K562 (cell line): ENCODE measurements at regions not wholly inside any gene's neighbourhood (a gene's known extent, or its start where the extent isn't known, plus 50 kb on each side); places are given as distances from the start of the nearest gene placed in this dataset.

Experiments
- ATAC-seq: fragments of 200-7000 bp; cut with Tn5 transposase; 3 replicates; pipeline ENCODE4 v1.9.1; 2020; ENCODE audit warnings: moderate library complexity
- BruUV-seq: library from RNA; stranded (reverse); fragments of 400-500 nt; replicated peaks from 2 replicates; lab custom pipeline; 2021; lab: Mats Ljungman, UMichigan
- CTCF ChIA-PET: fragments of 300-600 bp; formaldehyde crosslinking; extraction: SDS; loops from one replicate; lab custom pipeline; 2021; ENCODE audit warnings: low intra/inter-chr PET ratio; lab: Yijun Ruan, JAX
- POLR2A ChIA-PET: fragments of 300-600, 350-650 bp; sonication (Branson Sonifier 250); formaldehyde crosslinking; extraction: SDS; loops from one replicate; lab custom pipeline; 2021; ENCODE audit warnings: antibody characterized with exemption, inconsistent platforms; lab: Yijun Ruan, JAX
- DNase-seq, 4 experiments: peaks; one replicate each; pipeline versions ENCODE4 v3.0.0 to v3.0.0-alpha.2; 2011 to 2018; ENCODE audit warnings: low spot score in 3 of 4, mixed read lengths in 3 of 4; ENCODE audit errors: extremely low read depth in 1 of 4
- FAIRE-seq: peaks from 2 replicates; lab custom pipeline; 2011; peaks lifted over from hg19 to GRCh38; lab: Jason Lieb, UNC
- H2AFZ ChIP-seq: 2 replicates; pipeline ENCODE4 v1.6.0; 2011; ENCODE audit warnings: low read depth, low read length, control low read depth, inconsistent platforms
- H3K27ac ChIP-seq: fragments of 200-600 bp; 3 replicates; pipeline ENCODE4 v1.8.0; 2011; ENCODE audit warnings: low read depth, mild to moderate bottlenecking, control low read depth, inconsistent platforms, low read length, moderate library complexity, mixed read lengths; ENCODE audit errors: extremely low read depth
- H3K27me3 ChIP-seq, 2 experiments: fragments of 300-600 bp in 1 of 2; 2 replicates in 1 of 2; 3 replicates in 1 of 2; pipeline versions ENCODE4 v1.6.0 to v1.8.0; 2011; ENCODE audit warnings: inconsistent platforms in 2 of 2, low read length in 2 of 2, mild to moderate bottlenecking in 1 of 2, mixed read lengths in 1 of 2, moderate library complexity in 1 of 2; ENCODE audit not compliant: control insufficient read depth in 2 of 2, insufficient read depth in 2 of 2
- H3K36me3 ChIP-seq: fragments of 300-600 bp; 3 replicates; pipeline ENCODE4 v1.8.0; 2011; ENCODE audit warnings: mild to moderate bottlenecking, low read length, inconsistent platforms; ENCODE audit not compliant: control insufficient read depth, insufficient read depth
- H3K4me1 ChIP-seq, 2 experiments: fragments of 200-600 bp in 1 of 2; replicated peaks in 1 of 2; 2 replicates in 1 of 2; 3 replicates in 1 of 2; pipeline versions ENCODE4 v1.5.1 to v1.8.0; 2011; ENCODE audit warnings: inconsistent platforms in 2 of 2, low read length in 2 of 2, mild to moderate bottlenecking in 1 of 2, mixed read lengths in 1 of 2, moderate library complexity in 1 of 2; ENCODE audit not compliant: control insufficient read depth in 2 of 2, insufficient read depth in 2 of 2
- H3K4me2 ChIP-seq: 2 replicates; pipeline ENCODE4 v1.6.1; 2011; ENCODE audit warnings: low read length, control low read depth, inconsistent platforms, mixed read lengths; ENCODE audit not compliant: insufficient read depth
- H3K4me3 ChIP-seq: fragments of 200-600 bp; sonication (generic), shearing (Covaris generic); 2 replicates; pipeline ENCODE4 v1.5.1; 2016; ENCODE audit warnings: control low read depth, inconsistent platforms
- H3K79me2 ChIP-seq: fragments of 200-600 bp; 3 replicates; pipeline ENCODE4 v1.8.0; 2011; ENCODE audit warnings: low read length, inconsistent platforms; ENCODE audit not compliant: control insufficient read depth, insufficient read depth
- H3K9ac ChIP-seq, 2 experiments: 2 replicates each; pipeline versions ENCODE4 v1.6.0 to v1.6.1; 2011; ENCODE audit warnings: low read depth in 2 of 2, low read length in 2 of 2, control low read depth in 1 of 2, inconsistent platforms in 1 of 2, mild to moderate bottlenecking in 1 of 2, mixed read lengths in 1 of 2; ENCODE audit not compliant: insufficient read depth in 1 of 2
- H3K9me1 ChIP-seq: one replicate; pipeline ENCODE4 v1.6.0; 2011; ENCODE audit warnings: inconsistent platforms, mild to moderate bottlenecking, low read length, moderate library complexity; ENCODE audit not compliant: control insufficient read depth, insufficient read depth
- H3K9me3 ChIP-seq: replicated peaks from 2 replicates; pipeline ENCODE4 v1.5.1; 2011; ENCODE audit warnings: low read depth, low read length, inconsistent platforms; ENCODE audit not compliant: control insufficient read depth, insufficient read depth
- H4K20me1 ChIP-seq: replicated peaks from 2 replicates; pipeline ENCODE4 v1.6.1; 2011; ENCODE audit warnings: low read length, inconsistent platforms, mixed read lengths; ENCODE audit not compliant: control insufficient read depth, insufficient read depth
- ARNT ChIP-seq, 2 experiments: fragments of 450-650 bp; IDR thresholded peaks; 2 replicates each; pipeline ENCODE4 v1.6.1; 2016; ENCODE audit warnings: mild to moderate bottlenecking in 1 of 2
- BHLHE40 ChIP-seq: IDR thresholded peaks from 2 replicates; pipeline ENCODE4 v1.6.1; 2011; ENCODE audit warnings: low read length, improper control_type of control experiment
- SIRT6 ChIP-seq: IDR thresholded peaks from one replicate; pipeline ENCODE4 v1.6.1; 2012; ENCODE audit warnings: low read depth, mild to moderate bottlenecking, control low read depth, inconsistent platforms, low read length, moderate library complexity
- ZNF12 ChIP-seq: sonication (generic); formaldehyde crosslinking; IDR thresholded peaks from 2 replicates; pipeline ENCODE4 v1.4.0; 2020; ENCODE audit warnings: mild to moderate bottlenecking, missing genetic modification reagents
- ZNF146 ChIP-seq: IDR thresholded peaks from one replicate; pipeline ENCODE4 v1.6.1; 2018; ENCODE audit warnings: missing compliant biosample characterization; ENCODE audit not compliant: unreplicated experiment
- ZNF444 ChIP-seq: fragments of 250-450 bp; sonication (Bioruptor Pico); IDR thresholded peaks from 2 replicates; pipeline ENCODE4 v1.4.0; 2020; ENCODE audit warnings: mild to moderate bottlenecking, moderate library complexity
- WGBS: fragments of 100-300 bp; shearing (Covaris generic); methylation state at CpG from one replicate; pipeline ENCODE4 v1.1.6; 2016; ENCODE audit warnings: low coverage, mixed read lengths; ENCODE audit not compliant: insufficient coverage; ENCODE audit errors: missing lambda C conversion rate; 5-methylcytosine and 5-hydroxymethylcytosine counted together
- in situ Hi-C: fragments of 300-500 bp; cut with MboI; formaldehyde crosslinking; loops from 4 replicates; pipeline ENCODE4 v1.15.0; 2018; ENCODE audit warnings: inconsistent platforms, mixed read lengths
- intact Hi-C: fragments of 100-400 bp; cut with micrococcal nuclease; formaldehyde crosslinking; loops from 2 replicates; pipeline ENCODE4 v1.14.2; 2022
- TF ChIP-seq, protein P1 (sequence below): IDR thresholded peaks from 2 replicates; pipeline ENCODE4 v1.6.1; 2016; ENCODE audit warnings: missing genetic modification characterization, missing compliant biosample characterization
- TF ChIP-seq, protein P2 (sequence below), 2 experiments: IDR thresholded peaks; 2 replicates each; pipeline ENCODE4 v1.6.1; 2011; ENCODE audit warnings: borderline replicate concordance in 1 of 2, control low read depth in 1 of 2, low read depth in 1 of 2, low read length in 1 of 2, mild to moderate bottlenecking in 1 of 2, mixed read lengths in 1 of 2, moderate library complexity in 1 of 2; ENCODE audit not compliant: insufficient read depth in 1 of 2, insufficient read length in 1 of 2, poor library complexity in 1 of 2, severe bottlenecking in 1 of 2; ENCODE audit errors: extremely low read depth in 1 of 2

DNA sequence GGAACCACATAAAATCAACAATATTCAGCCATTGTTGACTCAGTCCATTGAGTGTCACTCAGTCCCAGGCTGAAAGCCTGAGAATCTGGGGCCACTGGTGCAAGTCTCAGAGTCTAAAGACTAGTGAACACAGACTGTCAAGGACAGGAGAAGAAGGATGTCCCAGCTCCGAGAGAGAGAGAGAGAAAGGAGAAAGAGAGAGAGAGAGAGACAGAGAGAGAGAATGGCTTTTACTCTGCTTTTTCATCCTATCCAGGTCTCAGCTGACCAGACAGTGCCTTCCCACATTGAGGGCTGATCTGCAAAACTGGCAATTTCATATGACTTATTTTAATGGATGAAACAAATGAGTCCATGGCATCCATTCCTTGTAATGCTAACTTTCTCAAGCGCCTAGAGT lies 984.1 kb downstream of the UQCRFS1 start:
- BruUV-seq, result no TSS peak
- CTCF ChIA-PET, result no interaction called here

More for the DNA sequence above, 984.1 kb downstream of the UQCRFS1 start:
- in situ Hi-C loops (loop anchor here (25.0 kb wide), 1 partner anchor 483 kb away; no protein-coding TSS in a partner anchor), intact Hi-C loops (no loop called here)
- WGBS, result 0% methylated on average over 2 of the region's 2 CpGs
- Histone ChIP-seq H3K4me3 (no peak overlapping the region), H3K79me2 (no peaks in the 10 kb centered on the region), H3K9me1 (no peaks in the 10 kb centered on the region), H3K9me3 (no peaks in the 10 kb centered on the region), H3K9ac (no peak overlapping the region), H3K36me3 (no peaks in the 10 kb centered on the region), H3K4me2 (no peak overlapping the region), H2AFZ (no peak overlapping the region), H4K20me1 (no peaks in the 10 kb centered on the region), H3K27ac (no peak overlapping the region), H3K27me3 (peaks cover 0 to 4% of the 10 kb centered on the region in 2 experiments; a peak in 1 of 5 replicates), H3K4me1 (no peaks in the 10 kb centered on the region)
- DNase-seq (no peak), ATAC-seq (no peak), FAIRE-seq (no peak)
- POLR2A ChIA-PET, result no interaction called here
- TF ChIP-seq ZNF146 (CRISPR knock-in tag), result no peak
- no peak for TF ChIP-seq ARNT (IDR thresholded peaks at IDR 0.05)
- TF ChIP-seq, protein P1, sequence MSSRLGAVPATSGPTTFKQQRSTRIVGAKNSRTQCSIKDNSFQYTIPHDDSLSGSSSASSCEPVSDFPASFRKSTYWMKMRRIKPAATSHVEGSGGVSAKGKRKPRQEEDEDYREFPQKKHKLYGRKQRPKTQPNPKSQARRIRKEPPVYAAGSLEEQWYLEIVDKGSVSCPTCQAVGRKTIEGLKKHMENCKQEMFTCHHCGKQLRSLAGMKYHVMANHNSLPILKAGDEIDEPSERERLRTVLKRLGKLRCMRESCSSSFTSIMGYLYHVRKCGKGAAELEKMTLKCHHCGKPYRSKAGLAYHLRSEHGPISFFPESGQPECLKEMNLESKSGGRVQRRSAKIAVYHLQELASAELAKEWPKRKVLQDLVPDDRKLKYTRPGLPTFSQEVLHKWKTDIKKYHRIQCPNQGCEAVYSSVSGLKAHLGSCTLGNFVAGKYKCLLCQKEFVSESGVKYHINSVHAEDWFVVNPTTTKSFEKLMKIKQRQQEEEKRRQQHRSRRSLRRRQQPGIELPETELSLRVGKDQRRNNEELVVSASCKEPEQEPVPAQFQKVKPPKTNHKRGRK (tag), result no peak
- no peak for TF ChIP-seq ZNF12 (CRISPR knock-in tag)
- TF ChIP-seq, protein P2, sequence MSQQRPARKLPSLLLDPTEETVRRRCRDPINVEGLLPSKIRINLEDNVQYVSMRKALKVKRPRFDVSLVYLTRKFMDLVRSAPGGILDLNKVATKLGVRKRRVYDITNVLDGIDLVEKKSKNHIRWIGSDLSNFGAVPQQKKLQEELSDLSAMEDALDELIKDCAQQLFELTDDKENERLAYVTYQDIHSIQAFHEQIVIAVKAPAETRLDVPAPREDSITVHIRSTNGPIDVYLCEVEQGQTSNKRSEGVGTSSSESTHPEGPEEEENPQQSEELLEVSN (IDR thresholded peaks at IDR 0.05; ENCODE audit: borderline replicate concordance in 1 of 2, extremely low read depth in 1 of 2, insufficient read depth in 1 of 2, insufficient read length in 1 of 2, low read depth in 1 of 2, low read length in 1 of 2, poor library complexity in 1 of 2, severe bottlenecking in 1 of 2), result no peak
- TF ChIP-seq BHLHE40, result no peak
- no peak for TF ChIP-seq SIRT6
- TF ChIP-seq ZNF444, result no peak
